ENCODE measurements at regions not wholly inside any gene's neighbourhood (a gene's known extent, or its start where the extent isn't known, plus 50 kb on each side); places are given as distances from the start of the nearest gene placed in this dataset.
"Not testable (repeated sequence)": the region's sequence is repeated elsewhere in the genome, so short reads cannot be mapped to it uniquely, and the experiment has no call there.

GRCh38 chr6:68181027-68181426, 454.1 kb upstream of the ADGRB3 start:
- DNase-seq; intact Hi-C loops (cut with micrococcal nuclease); ATAC-seq: not testable (repeated sequence)

GRCh38 chr6:68173616-68174015, 461.5 kb upstream of the ADGRB3 start:
- intact Hi-C loops (cut with micrococcal nuclease) = no loop called here

GRCh38 chr6:68169922-68170321, 465.2 kb upstream of the ADGRB3 start:
- ATAC-seq (no peak), DNase-seq (no peak)
- intact Hi-C loops (cut with micrococcal nuclease) = no loop called here

More at GRCh38 chr6:68173616-68174015, 461.5 kb upstream of the ADGRB3 start:
- ATAC-seq (no peak), DNase-seq (no peak)

GRCh38 chr6:68167604-68168003, 467.5 kb upstream of the ADGRB3 start:
- no peak for DNase-seq
- intact Hi-C loops (cut with micrococcal nuclease) = no loop called here
- ATAC-seq = no peak

- intact Hi-C loops (cut with micrococcal nuclease); ATAC-seq; DNase-seq: not testable (repeated sequence)
Observed at GRCh38 chr6:68160812-68161211, 474.3 kb upstream of the ADGRB3 start.

- ATAC-seq (no peak), DNase-seq (no peak)
- intact Hi-C loops (cut with micrococcal nuclease) = no loop called here
Observed at GRCh38 chr6:68160348-68160747, 474.7 kb upstream of the ADGRB3 start.

GRCh38 chr6:68159433-68159832, 475.6 kb upstream of the ADGRB3 start:
- DNase-seq (no peak), ATAC-seq (no peak)
- intact Hi-C loops (cut with micrococcal nuclease) = no loop called here

GRCh38 chr6:68158256-68158655, 476.8 kb upstream of the ADGRB3 start:
- intact Hi-C loops (cut with micrococcal nuclease) = no loop called here
- DNase-seq (no peak), ATAC-seq (no peak)

- DNase-seq (no peak), ATAC-seq (no peak)
- intact Hi-C loops (cut with micrococcal nuclease) = no loop called here
Observed at GRCh38 chr6:68144667-68145066, 490.4 kb upstream of the ADGRB3 start.

- ATAC-seq = no peak
- intact Hi-C loops (cut with micrococcal nuclease) = no loop called here
- DNase-seq = no peak
Observed at GRCh38 chr6:68141190-68141589, 493.9 kb upstream of the ADGRB3 start.

GRCh38 chr6:68139130-68139529, 496.0 kb upstream of the ADGRB3 start:
- ATAC-seq (no peak), DNase-seq (no peak)
- intact Hi-C loops (cut with micrococcal nuclease) = no loop called here

GRCh38 chr6:68134796-68135195, 500.3 kb upstream of the ADGRB3 start:
- DNase-seq = no peak
- no peak for ATAC-seq
- intact Hi-C loops (cut with micrococcal nuclease) = no loop called here

GRCh38 chr6:68128211-68128610, 506.9 kb upstream of the ADGRB3 start:
- DNase-seq (no peak), ATAC-seq (no peak)
- intact Hi-C loops (cut with micrococcal nuclease) = no loop called here

GRCh38 chr6:68127074-68127473, 508.0 kb upstream of the ADGRB3 start:
- intact Hi-C loops (cut with micrococcal nuclease) = no loop called here
- DNase-seq = no peak
- no peak for ATAC-seq

GRCh38 chr6:68126089-68126749, 508.9 kb upstream of the ADGRB3 start:
- intact Hi-C loops (cut with micrococcal nuclease) = no loop called here
- no peak for ATAC-seq
- DNase-seq = no peak

GRCh38 chr6:68122975-68123374, 512.1 kb upstream of the ADGRB3 start:
- intact Hi-C loops (cut with micrococcal nuclease); ATAC-seq; DNase-seq: not testable (repeated sequence)

GRCh38 chr6:68122032-68122431, 513.0 kb upstream of the ADGRB3 start:
- no peak for ATAC-seq
- intact Hi-C loops (cut with micrococcal nuclease) = no loop called here
- no peak for DNase-seq

- DNase-seq; ATAC-seq; intact Hi-C loops (cut with micrococcal nuclease): not testable (repeated sequence)
Observed at GRCh38 chr6:68120954-68121353, 514.1 kb upstream of the ADGRB3 start.

- no peak for DNase-seq
- no peak for ATAC-seq
- intact Hi-C loops (cut with micrococcal nuclease) = no loop called here
Observed at GRCh38 chr6:68114463-68115047, 520.5 kb upstream of the ADGRB3 start.

- no peak for ATAC-seq
- no peak for DNase-seq
- intact Hi-C loops (cut with micrococcal nuclease) = no loop called here
Observed at GRCh38 chr6:68108233-68108835, 526.7 kb upstream of the ADGRB3 start.

GRCh38 chr6:68094070-68094469, 541.0 kb upstream of the ADGRB3 start:
- DNase-seq (no peak), ATAC-seq (no peak)
- intact Hi-C loops (cut with micrococcal nuclease) = no loop called here

Data from left ventricle myocardium superior (tissue), 1 donor.